NCI-H2081 (cell line): ENCODE measurements at regions not wholly inside any gene's neighbourhood (a gene's known extent, or its start where the extent isn't known, plus 50 kb on each side); places are given as distances from the start of the nearest gene placed in this dataset.

Experiments
- DNase-seq, 2 experiments: peaks; one replicate each; lab custom pipeline; 2025; lab: John Stamatoyannopoulos, UW

DNA sequence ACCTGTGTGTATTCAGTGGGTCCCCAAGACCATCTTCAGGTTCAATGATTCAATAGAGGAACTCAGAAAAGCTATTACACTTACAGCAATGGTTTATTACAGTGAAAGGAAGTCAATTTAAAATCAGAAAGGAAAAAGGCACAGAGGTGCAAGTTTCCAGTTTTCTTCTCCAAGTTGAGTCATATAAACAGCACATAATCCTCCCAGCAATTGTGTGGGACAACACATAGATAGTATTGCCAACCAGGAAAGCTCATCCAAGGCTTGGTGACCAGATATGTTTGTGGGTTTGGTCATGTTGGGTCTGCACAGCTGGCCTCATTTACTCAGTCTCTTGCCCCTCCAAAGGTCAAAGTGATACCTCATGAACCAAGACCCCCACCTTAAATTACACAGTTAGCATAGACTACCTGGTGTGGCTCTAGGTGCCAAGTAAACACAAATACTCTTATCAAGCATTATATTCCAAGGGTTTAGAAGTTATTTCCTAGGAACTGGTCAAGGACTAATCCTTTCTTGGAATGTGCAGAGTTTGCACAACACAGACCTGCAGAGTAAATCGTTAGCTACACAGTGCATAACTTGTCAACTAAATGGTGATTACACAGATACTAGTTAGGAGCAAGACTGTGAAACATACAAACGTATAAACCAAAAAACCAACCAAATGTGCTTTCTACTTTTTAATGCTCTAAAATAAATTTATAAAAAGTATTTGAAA lies 777.3 kb downstream of the PCDH18 start:
- DNase-seq = no peak

DNA sequence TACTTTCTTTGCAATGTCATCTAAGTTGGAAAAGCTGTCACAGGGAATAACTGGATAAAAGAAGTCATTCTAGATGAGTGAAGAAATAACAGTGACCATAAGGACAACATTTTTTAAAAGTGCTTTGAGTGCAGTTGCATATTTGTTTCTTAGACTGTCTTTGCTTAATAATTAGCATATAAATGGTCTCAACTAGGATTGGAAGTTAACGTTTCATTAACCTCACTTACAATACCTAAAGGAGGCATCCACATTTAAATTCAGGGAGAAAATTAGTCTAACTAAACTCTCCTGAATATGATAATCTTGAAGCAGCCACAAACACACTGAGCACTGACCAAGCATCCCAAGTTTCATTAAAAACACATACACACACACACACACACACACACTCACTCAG lies 780.7 kb downstream of the PCDH18 start:
- no peak for DNase-seq

DNA sequence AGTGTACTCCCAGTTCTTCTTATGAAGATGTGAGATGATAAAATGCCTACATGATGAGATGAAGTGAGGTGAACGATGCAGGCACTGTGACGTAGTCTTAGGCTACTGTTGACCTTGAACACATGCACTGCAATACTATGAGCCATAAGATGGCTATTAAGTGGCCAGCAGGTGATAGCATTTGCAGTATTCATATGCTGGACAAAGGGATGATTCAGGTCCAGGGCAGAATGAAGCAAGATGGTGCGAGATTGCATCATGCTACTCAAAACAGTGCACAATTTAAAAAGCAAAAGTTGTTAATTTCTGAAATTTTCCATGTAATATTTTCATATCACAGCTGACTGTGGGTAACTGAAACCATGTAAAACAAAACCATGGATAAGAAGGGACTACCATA lies 781.4 kb downstream of the PCDH18 start:
- no peak for DNase-seq

DNA sequence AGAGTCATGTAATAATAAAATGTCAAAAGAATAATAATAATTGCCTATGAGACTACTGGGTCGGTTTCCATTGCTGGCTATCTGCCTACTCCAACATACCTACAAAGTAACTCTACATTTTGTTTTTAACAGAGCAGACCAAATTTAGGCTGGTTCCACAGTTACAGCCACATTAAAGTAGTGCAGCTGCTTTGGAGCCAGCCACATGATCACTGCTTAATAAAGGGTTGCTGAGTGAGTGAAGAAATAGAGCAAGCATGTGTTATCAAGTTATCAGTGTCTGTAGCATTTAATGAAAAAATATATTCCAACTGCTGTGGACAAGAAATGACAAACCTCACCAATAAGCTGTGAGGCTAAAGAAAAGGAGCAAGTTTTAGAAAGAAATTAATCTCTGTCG lies 782.3 kb downstream of the PCDH18 start:
- no peak for DNase-seq

DNA sequence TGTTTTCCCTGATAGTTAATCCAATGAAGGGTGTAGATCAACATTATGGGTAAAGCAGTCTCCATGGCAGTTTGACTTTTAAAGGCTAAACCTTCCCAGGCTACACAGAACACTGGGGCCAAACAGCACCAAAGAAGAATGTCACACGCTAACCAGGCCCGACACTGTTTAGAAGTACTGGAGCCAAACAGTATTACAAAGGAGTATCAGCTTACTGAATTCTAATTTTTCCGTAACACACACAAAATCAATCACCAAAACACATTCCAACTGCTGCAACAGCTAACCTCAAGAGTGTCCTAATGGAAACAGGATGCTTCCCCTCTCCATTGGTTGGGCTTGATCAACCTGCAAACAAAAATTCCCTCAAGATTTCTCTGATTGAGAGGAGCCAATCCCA lies 783.5 kb downstream of the PCDH18 start:
- no peak for DNase-seq

DNA sequence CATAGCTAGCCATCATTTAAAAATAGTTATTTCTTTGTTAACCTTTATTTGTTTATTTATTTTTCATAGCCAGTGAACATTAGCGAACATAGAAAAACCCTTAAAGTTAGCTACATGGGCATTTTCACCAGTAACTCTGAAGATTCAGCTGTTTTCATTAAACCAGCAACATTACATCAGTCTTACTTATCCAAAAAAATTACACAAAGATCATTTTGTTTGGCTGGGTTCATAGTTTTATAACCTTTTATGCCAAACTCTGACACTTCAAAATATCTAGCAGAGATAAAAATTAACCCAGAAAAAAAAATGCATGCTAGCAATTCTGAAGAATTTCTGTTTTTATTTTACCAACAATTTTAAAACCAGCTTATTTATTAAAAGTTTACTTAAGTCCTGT lies 784.1 kb downstream of the PCDH18 start:
- no peak for DNase-seq

DNA sequence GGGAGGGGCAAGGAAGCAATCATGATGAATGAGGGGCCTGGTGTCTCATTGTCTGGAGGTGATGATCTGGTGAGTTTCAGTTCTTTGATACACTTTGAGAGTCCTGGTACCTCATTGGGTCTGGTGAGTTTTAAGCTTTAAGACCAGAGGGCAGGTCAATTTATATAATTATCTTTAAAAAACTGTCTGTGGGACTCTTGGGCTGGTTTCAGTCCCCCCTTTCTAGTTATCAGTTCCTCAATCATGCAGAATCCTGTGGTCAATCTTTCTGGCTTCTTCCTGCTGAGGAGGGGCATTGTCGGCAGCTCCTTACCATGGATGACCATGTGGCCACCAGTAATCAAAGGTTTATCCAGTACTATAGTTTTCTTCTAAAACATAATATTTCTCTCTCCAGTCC lies 789.1 kb downstream of the PCDH18 start:
- DNase-seq = no peak

DNA sequence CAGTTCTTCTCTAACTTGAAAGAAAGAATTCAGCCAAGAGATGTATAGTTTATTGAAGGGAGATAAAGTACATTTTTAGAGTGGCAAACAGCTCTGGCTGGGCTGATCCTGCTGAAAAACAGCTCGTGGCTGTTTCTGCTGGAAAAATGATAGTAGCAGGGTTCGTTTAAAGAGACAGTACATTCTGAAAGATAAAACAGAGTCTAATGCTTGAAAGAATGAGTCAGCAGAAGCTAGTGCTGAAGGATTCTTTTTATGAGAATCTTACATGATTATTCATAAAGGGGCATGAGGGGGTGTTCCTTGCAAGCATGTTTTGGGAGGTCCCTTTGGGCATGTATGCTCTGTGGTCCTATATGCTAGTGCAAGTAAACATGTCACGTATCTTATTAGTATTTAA lies 790.0 kb downstream of the PCDH18 start:
- DNase-seq = no peak

DNA sequence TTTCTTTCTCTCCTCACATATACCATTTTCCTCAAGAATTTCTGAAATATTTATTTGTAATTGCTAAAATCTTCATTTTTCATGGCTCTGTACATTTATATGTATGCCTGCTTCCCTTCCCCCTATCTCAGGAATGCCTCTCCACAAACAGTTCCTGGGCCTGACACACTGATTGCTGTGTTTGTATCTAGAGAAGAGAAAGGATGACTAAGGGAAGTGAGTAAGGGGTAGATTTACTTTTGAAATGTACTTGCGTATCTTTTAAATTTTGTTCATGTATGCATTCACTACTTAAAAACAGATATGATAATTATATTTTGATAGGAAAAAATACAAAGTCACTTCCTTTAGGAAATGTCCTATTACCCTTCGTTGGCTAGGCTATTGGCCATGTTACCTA lies 790.8 kb downstream of the PCDH18 start:
- no peak for DNase-seq

DNA sequence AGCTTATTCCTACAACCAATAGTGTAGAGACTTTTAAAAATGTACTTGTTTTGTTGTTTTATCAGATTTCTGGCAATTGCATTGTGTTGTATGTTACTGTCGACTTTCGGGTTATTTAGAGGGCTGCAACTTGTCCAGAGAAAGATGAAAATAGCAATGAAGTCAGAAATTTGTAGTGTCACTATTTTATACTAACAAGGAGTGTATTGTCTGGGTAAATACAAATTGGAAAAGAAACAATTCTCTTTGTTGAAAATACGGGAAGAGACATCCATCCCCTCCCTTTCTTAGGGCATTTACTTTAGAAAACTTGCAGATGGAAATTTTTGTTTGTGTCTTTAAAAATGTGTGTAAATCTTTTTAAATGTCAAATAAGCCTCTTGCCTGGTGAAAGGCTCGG lies 792.0 kb downstream of the PCDH18 start:
- no peak for DNase-seq

DNA sequence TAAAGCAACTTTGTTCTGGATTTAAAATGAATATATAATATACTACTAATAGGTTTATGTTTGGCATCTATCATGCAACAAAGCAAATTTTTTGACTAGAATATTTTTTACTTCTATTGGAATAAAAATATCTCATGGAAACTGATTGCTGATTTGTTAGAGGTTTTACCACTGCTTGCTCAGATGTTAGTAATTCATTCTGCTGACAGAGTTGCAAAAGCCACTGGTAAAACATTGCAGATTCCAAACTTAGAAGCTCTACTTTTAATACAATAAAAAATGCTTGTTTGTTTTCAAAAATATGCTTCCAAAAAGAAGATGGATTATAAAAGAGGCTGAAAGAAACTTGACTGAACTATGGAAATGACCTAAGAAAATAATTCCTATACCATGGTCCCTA lies 795.2 kb downstream of the PCDH18 start:
- no peak for DNase-seq

DNA sequence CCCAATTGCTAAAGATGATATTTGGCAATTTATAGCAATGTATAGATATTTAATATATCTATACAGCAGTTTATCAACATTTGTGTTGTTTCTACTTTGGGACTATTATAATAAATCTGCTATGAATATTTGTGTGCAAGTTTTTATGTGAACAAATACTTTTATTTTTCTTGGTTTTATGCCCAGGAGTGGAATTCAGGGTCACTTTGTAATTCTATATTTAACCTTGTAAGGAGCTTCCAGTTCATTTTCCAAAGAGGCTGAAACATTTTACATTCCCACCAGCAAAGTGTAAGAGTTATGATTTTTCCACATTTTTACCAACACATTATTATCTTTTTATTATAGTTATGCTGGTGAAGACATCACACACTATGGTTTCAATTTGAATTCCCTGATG lies 801.3 kb downstream of the PCDH18 start:
- DNase-seq = no peak

DNA sequence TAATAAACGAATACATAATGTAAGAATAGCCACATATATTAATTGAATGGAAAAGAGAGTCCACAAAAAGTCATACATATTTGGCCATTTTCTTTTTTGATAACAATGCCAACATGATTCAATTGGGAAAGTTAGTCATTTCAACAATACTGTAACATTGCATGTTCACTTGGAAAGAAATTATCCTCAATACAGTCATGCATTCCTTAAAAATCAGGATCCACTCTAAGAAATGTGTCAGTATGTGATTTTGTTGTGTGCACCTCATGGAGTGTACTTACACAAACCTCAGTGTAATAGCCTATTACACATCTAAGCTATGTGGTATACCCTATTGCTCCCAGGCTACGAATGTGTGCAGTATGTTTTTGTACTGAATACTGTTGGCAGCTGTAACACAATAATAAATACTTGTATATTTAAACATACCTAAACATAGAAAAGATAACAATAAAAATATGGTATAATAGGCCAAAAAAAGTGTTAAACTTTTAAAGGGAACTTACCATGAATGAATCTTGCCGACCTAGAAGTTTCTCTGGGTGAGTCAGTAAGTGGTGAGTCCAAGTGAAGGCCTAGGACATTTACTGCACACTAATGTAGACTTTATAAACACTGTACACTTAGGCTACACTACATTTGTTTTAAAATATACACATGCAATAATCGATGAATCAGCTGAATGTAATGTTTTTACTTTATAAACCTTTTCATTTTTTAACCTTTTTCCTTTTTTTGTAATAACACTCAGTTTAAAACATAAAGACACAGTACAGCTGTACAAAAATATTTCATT lies 806.8 kb downstream of the PCDH18 start:
- no peak for DNase-seq

DNA sequence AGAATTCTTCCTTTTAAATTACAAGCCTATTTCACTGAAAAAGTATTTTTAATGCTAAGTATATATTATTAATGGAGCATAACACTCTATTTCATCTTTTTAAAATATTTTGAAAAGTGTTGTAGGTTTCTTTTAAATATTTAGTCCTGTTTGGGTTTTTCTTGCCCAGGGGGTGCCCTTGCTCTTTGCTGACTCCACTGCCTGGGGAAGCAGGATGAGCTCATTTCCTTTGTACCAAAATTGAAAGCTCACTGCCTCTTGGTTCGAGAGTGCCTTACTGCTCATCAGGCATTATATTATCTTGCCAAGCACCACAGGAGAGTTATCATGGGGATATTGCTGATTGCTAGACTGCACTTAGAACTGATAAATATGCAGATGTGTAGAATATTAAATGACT lies 819.2 kb downstream of the PCDH18 start:
- no peak for DNase-seq

DNA sequence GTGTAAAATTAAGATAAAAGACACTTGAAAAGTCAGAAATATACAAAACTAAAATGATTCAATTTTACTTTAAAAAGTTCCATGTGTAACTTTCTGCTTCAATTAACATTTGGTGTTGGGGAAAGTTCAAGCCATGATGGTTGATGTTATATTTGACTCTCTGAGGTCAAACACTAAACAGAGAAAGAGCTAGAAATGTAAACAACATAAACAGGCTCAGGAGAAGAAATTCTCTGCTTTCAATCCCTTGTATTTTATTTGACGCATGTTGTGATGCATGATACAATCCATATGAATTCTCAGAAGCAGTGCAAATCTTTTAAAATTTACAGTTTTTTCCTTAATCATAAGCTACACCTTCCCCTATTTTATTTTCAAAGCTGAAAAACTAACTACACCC lies 822.4 kb downstream of the PCDH18 start:
- no peak for DNase-seq

DNA sequence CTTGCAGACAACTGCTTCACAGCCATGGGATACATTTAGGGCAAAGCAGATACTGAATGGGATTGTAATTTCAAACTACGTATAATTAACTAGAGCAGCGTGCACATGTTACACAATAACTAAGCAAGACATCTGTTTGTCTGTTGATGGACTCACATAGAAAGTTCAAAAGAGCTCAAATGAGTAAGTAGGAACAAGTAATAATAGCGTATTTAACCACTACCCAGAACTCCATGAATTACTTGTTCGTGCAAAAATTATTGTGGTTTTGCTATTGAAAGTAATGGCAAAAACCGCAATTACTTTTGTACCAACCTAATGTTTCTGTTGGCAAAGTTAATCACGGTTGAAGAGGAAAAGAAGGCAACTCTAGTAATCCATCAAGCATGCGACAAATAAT lies 825.4 kb downstream of the PCDH18 start:
- no peak for DNase-seq

DNA sequence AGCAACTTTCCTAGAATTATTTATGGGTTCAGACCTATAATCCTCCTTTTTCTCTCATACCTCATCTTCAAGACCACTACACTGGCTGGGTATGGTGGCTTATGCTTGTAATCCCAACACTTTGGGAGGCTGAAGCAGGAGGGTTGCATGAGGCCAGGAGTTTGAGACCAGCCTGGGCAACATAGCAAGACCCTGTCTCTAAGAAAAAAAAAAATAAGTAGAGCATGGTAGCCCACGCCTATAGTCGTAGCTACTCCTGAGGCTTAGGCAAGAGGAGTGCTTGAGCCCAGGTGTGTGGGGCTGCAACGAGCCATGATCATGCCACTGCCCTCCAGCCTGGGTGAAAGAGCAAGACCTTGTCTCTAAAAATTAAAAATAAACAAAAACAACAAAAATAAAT lies 832.4 kb downstream of the PCDH18 start:
- DNase-seq = no peak

DNA sequence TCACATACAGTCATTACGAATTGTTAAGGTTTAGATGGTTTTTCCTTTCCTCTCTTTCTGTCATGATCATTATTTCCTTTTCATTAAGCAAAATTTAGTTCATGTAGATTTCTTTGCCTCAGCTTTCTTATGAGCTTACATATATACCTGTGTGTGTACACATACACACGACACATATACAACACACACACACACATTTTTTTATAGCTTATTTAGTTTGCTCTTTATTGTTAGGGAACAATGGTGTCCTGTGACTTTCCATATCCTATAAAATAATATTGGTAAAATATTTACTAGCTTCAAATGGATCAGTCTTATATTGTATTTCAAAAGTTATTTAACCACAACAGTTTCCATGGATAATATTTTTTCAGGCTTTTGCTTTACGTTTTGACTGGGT lies 840.7 kb downstream of the PCDH18 start:
- DNase-seq = no peak

DNA sequence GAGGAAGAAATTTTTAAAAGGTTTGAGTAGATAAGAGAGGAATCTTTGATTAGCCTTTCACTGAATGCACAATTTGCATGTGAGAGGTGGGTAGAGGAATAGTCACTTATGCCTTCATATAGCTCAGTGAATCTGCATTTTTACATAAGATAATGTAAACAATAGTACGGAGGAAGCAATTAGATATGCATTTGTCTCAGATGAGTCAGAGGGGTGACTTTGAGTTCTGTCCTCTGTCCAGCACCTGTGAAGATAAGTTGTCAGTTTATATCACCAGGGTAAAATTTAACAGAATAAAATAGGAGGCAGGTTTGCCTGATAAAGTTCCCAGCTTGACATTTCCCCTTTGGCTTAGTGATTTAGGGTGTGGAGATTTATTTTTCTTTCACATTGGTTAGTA lies 841.9 kb downstream of the PCDH18 start:
- DNase-seq = no peak

DNA sequence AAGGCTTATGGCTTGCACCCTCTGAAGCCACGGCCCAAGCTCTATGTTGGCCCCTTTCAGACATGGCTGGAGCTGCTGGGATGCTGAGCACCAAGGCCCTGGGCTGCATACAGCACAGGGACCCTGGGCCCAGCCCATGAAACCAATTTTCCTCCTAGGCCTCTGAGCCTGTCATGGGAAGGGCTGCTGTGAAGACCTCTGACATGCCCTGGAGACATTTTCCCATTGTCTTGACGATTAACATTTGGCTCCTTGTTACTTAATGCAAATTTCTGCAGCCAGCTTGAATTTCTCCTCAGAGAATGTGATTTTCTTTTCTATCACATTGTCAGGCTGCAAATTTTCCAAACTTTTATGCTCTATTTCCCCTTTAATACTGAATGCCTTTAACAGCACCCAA lies 844.7 kb downstream of the PCDH18 start:
- no peak for DNase-seq

DNA sequence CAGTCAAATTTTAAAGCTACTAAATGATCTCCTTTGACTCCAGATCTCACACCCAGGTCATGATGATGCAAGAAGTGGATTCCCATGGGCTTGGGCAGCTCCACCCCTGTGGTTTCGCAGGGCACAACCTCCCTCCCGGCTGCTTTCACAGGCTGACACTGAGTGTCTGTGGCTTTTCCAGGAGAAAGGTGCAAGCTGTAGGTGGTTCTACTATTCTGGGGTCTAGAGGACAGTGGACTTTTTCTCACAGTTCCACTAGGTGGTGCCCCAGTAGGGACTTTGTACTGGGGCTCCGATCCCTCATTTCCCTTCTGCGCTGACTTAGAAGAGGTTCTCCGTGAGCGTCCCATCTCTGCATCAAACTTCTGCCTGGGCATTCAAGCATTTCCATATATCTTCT lies 845.2 kb downstream of the PCDH18 start:
- no peak for DNase-seq

DNA sequence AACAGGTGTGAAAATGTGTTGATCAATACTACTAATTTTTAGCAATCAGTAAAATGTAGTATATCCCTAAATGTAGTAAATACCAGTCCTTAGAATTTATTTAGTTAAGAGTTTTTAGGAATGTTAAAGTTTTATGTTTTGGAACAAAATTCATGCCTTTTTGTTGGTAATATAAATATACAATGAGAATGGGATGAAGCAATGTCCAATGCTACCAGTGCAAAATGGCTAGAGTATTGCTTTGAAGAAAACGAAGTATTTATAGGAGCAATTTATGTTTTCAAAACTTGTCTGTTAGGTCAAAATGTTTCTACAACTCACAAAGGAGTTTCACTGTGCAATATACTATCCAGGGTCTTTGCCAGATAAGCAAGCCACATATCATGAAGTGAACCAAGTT lies 851.5 kb downstream of the PCDH18 start:
- DNase-seq = no peak

DNA sequence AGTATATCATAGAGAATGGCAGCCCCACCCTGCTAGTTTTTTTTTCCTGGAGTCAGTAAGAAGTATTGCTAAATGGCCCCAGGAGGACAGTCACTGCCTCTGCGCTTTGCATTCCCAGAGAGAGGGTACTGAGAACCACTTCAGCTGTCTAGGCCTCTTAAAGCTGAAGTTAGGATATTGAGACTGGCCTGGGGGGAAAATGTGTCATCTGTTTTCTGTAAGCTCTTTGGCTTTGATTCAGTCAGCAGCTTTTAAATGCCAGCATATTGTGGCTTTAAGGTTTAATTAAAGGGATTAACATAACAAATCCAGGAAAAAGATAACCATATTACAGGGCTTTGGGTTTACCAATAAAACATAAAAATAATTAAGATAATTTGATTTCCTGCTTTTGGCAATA lies 852.0 kb downstream of the PCDH18 start:
- no peak for DNase-seq

DNA sequence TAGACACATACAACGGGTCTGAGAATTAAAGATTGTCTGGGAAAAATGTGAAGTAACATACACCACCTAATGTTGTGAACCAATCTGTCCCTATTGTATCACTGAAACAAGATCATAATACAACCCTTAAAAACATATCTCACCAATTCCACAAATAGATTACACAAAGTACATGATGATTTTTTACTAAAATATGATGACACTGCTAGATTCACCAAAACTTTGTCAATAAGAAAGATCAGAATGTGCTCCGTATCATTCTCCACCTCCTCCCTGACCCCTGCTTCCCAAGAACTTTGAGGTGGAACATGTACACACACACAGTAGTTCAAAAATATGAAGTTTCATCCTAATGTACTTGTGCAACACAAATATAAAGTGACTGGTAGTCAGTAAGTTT lies 862.0 kb downstream of the PCDH18 start:
- no peak for DNase-seq
